Mesothelial cell of epicardium (in vitro differentiated cells): ENCODE measurements at regions not wholly inside any gene's neighbourhood (a gene's known extent, or its start where the extent isn't known, plus 50 kb on each side); places are given as distances from the start of the nearest gene placed in this dataset.
"Not testable (repeated sequence)": the region's sequence is repeated elsewhere in the genome, so short reads cannot be mapped to it uniquely, and the experiment has no call there.

Experiments used
- DNase-seq, 2 experiments: peaks; one replicate each; pipeline ENCODE4 v3.0.0; 2021; ENCODE audit warnings: low spot score in 2 of 2; ENCODE audit not compliant: unreplicated experiment in 2 of 2
- H3K27ac Mint-ChIP-seq: 2 replicates; pipeline ENCODE4 v1.8.0; 2021; ENCODE audit warnings: mixed read lengths
- H3K27me3 Mint-ChIP-seq: 2 replicates; pipeline ENCODE4 v1.8.0; 2021; ENCODE audit warnings: low read depth, mixed read lengths
- H3K36me3 Mint-ChIP-seq: 2 replicates; pipeline ENCODE4 v1.8.0; 2021; ENCODE audit warnings: mixed read lengths
- H3K4me1 Mint-ChIP-seq: 2 replicates; pipeline ENCODE4 v1.8.0; 2021; ENCODE audit warnings: mixed read lengths
- H3K4me3 Mint-ChIP-seq: 2 replicates; pipeline ENCODE4 v1.8.0; 2021; ENCODE audit warnings: mild to moderate bottlenecking, moderate library complexity, mixed read lengths
- H3K9me3 Mint-ChIP-seq: 2 replicates; pipeline ENCODE4 v1.8.0; 2021; ENCODE audit warnings: mixed read lengths
- TF ChIP-seq, protein P1 (sequence below): fragments of 200-600 bp; sonication (generic); IDR thresholded peaks from one replicate; pipeline ENCODE4 v1.5.0; 2021; ENCODE audit warnings: antibody characterized with exemption; ENCODE audit not compliant: unreplicated experiment

GRCh38 chrX:150227321-150227860 lies 135.7 kb upstream of the MAMLD1 start:
- H3K4me3 Mint-ChIP-seq, result no peak overlapping the region
- no peaks in the 10 kb centered on the region for H3K36me3 Mint-ChIP-seq
- H3K27me3 Mint-ChIP-seq, result peaks cover 40% of the 10 kb centered on the region
- no peaks in the 10 kb centered on the region for H3K4me1 Mint-ChIP-seq
- peaks cover 26% of the 10 kb centered on the region for H3K9me3 Mint-ChIP-seq
- H3K27ac Mint-ChIP-seq, result no peak overlapping the region
- TF ChIP-seq, protein P1, sequence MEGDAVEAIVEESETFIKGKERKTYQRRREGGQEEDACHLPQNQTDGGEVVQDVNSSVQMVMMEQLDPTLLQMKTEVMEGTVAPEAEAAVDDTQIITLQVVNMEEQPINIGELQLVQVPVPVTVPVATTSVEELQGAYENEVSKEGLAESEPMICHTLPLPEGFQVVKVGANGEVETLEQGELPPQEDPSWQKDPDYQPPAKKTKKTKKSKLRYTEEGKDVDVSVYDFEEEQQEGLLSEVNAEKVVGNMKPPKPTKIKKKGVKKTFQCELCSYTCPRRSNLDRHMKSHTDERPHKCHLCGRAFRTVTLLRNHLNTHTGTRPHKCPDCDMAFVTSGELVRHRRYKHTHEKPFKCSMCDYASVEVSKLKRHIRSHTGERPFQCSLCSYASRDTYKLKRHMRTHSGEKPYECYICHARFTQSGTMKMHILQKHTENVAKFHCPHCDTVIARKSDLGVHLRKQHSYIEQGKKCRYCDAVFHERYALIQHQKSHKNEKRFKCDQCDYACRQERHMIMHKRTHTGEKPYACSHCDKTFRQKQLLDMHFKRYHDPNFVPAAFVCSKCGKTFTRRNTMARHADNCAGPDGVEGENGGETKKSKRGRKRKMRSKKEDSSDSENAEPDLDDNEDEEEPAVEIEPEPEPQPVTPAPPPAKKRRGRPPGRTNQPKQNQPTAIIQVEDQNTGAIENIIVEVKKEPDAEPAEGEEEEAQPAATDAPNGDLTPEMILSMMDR, result no peak
- no peak for DNase-seq

GRCh38 chrX:150227873-150228410 lies 135.2 kb upstream of the MAMLD1 start:
- peaks cover 38% of the 10 kb centered on the region for H3K27me3 Mint-ChIP-seq
- H3K4me1 Mint-ChIP-seq, result no peaks in the 10 kb centered on the region
- no peak overlapping the region for H3K4me3 Mint-ChIP-seq
- TF ChIP-seq, protein P1, result no peak
- peaks cover 31% of the 10 kb centered on the region for H3K9me3 Mint-ChIP-seq
- no peak for DNase-seq
- no peaks in the 10 kb centered on the region for H3K36me3 Mint-ChIP-seq
- H3K27ac Mint-ChIP-seq, result no peak overlapping the region

DNA sequence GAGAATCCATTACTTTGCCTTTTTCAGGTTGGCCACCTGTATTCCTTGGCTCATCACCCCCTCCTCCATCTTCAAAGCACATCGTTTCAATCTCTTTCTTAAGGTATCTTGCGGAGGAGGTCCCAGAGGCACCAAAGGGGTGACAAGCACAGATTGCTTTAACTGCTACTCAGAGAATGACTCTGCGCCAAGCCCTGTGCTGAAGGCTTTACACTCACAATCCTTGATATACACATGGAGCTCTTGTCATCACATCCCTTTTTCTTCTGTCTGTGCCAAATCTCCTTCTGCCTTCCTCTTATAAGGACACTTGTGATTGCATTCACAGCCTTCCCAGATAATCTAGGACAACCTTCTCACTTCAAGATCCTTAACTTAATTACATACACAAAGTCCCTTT lies 134.7 kb upstream of the MAMLD1 start:
- no peak for DNase-seq
- H3K4me1 Mint-ChIP-seq, result no peaks in the 10 kb centered on the region
- no peaks in the 10 kb centered on the region for H3K36me3 Mint-ChIP-seq
- no peak overlapping the region for H3K27ac Mint-ChIP-seq
- H3K9me3 Mint-ChIP-seq, result peaks cover 32% of the 10 kb centered on the region
- H3K27me3 Mint-ChIP-seq, result peaks cover 34% of the 10 kb centered on the region
- H3K4me3 Mint-ChIP-seq, result no peak overlapping the region
- TF ChIP-seq, protein P1, result no peak

DNA sequence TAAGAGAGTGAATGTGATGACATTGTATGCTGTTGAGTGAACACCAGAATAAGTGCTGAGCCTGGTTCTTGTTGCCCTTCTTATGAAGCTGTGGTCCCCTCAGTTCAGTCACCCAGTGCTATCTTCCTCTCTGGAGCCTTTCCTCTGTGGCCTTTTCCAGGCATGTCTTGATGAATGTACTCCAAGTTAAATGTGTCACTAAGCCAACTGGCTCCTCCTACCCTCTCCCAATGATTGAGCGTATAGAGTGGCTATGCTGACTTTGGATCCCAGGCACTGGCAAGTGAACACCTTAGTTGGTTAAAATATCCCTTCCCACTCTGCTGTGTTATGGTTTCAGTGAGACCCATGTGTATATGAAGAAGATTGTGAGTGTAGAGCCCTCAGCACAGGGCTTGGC lies 134.1 kb upstream of the MAMLD1 start:
- Mint-ChIP-seq H3K36me3 (no peaks in the 10 kb centered on the region), H3K4me3 (no peak overlapping the region), H3K27me3 (peaks cover 33% of the 10 kb centered on the region), H3K9me3 (peaks cover 32% of the 10 kb centered on the region), H3K4me1 (no peaks in the 10 kb centered on the region), H3K27ac (no peak overlapping the region)
- TF ChIP-seq, protein P1, result no peak
- DNase-seq, result no peak

- Mint-ChIP-seq H3K27me3 (peaks cover 30% of the 10 kb centered on the region), H3K36me3 (no peaks in the 10 kb centered on the region), H3K4me1 (no peaks in the 10 kb centered on the region), H3K27ac (no peak overlapping the region), H3K4me3 (no peak overlapping the region), H3K9me3 (peaks cover 35% of the 10 kb centered on the region)
- no peak for DNase-seq
- TF ChIP-seq, protein P1, result no peak
Measured at GRCh38 chrX:150229481-150229880, 133.6 kb upstream of the MAMLD1 start.

GRCh38 chrX:150230952-150231351 lies 132.2 kb upstream of the MAMLD1 start:
- DNase-seq, H3K4me1 Mint-ChIP-seq, H3K27ac Mint-ChIP-seq, H3K36me3 Mint-ChIP-seq, H3K4me3 Mint-ChIP-seq: not testable (repeated sequence)
- Mint-ChIP-seq H3K9me3 (peaks cover 39% of the 10 kb centered on the region), H3K27me3 (peaks cover 23% of the 10 kb centered on the region)

GRCh38 chrX:150231368-150231767 lies 131.7 kb upstream of the MAMLD1 start:
- H3K4me3 Mint-ChIP-seq, DNase-seq, H3K27ac Mint-ChIP-seq, H3K4me1 Mint-ChIP-seq, H3K36me3 Mint-ChIP-seq: not testable (repeated sequence)
- Mint-ChIP-seq H3K9me3 (peaks cover 39% of the 10 kb centered on the region), H3K27me3 (peaks cover 19% of the 10 kb centered on the region)

DNA sequence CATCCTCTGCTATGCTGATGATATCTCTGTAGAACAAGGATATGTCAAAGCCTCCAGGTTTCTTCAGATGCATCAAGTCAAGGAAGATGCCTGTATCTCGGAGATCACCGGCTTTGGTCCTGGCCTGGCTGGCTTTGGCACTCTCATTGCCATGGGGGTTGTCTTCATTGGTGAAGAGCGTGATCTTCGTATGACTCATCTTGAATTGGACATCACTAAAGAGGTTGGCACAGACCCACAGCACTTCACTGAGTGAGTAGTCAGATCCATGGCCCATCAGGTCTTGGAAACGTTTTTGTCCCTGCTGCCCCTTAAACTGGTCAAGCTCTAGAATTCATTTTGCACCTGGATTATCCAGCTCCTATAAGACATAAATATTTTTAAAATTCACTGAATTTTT lies 130.9 kb upstream of the MAMLD1 start:
- H3K36me3 Mint-ChIP-seq, H3K27ac Mint-ChIP-seq, H3K4me1 Mint-ChIP-seq, DNase-seq, H3K4me3 Mint-ChIP-seq: not testable (repeated sequence)
- Mint-ChIP-seq H3K9me3 (peaks cover 36% of the 10 kb centered on the region), H3K27me3 (peaks cover 12% of the 10 kb centered on the region)
